ENCODE measurements at regions not wholly inside any gene's neighbourhood (a gene's known extent, or its start where the extent isn't known, plus 50 kb on each side); places are given as distances from the start of the nearest gene placed in this dataset.

GRCh38 chr14:53881161-53881871 is 75.3 kb downstream of the BMP4 start:
- TF ChIP-seq EZH2 (IDR thresholded peaks at IDR 0.05; ENCODE audit: low read length): no peak
- TF ChIP-seq CTCF (optimal IDR thresholded peaks at IDR 0.05 in 1 of 3, IDR thresholded peaks at IDR 0.05 in 1 of 3, conservative IDR thresholded peaks at IDR 0.05 in 1 of 3; ENCODE audit: extremely low read depth in 1 of 3, insufficient read depth in 2 of 3, low read length in 3 of 3): no peak

Data from keratinocyte (primary cell).